ENCODE measurements at regions not wholly inside any gene's neighbourhood (a gene's known extent, or its start where the extent isn't known, plus 50 kb on each side); places are given as distances from the start of the nearest gene placed in this dataset.

DNA sequence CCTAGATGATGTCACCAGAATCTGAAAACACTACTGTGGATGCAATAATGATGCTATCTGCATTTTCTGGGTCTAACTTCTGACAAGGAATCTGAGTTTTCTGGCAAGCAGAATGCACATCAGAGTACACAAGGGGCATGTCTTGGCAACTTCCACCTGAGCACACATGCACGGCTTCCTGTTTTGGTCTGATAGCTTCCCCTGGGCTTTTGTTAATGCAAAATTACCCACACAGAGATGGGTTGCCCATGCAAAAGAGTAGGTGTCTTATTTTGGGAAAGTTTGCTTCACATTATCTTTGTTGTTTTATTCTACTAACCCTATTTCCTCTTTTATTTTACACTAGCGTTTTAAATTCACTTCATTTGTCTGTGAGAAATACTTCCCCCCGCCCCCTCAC is 74.2 kb upstream of the SATB1 start:
- TF ChIP-seq, protein P1, sequence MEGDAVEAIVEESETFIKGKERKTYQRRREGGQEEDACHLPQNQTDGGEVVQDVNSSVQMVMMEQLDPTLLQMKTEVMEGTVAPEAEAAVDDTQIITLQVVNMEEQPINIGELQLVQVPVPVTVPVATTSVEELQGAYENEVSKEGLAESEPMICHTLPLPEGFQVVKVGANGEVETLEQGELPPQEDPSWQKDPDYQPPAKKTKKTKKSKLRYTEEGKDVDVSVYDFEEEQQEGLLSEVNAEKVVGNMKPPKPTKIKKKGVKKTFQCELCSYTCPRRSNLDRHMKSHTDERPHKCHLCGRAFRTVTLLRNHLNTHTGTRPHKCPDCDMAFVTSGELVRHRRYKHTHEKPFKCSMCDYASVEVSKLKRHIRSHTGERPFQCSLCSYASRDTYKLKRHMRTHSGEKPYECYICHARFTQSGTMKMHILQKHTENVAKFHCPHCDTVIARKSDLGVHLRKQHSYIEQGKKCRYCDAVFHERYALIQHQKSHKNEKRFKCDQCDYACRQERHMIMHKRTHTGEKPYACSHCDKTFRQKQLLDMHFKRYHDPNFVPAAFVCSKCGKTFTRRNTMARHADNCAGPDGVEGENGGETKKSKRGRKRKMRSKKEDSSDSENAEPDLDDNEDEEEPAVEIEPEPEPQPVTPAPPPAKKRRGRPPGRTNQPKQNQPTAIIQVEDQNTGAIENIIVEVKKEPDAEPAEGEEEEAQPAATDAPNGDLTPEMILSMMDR (IDR thresholded peaks at IDR 0.05) = no peak
- TF ChIP-seq POLR2A (IDR thresholded peaks at IDR 0.05) = no peak

All from adrenal gland (tissue), 5 donors.